Activated gamma-delta T cell treated with Interleukin-2 at 50 U/mL for 16 hours (primary cell): ENCODE measurements at regions not wholly inside any gene's neighbourhood (a gene's known extent, or its start where the extent isn't known, plus 50 kb on each side); places are given as distances from the start of the nearest gene placed in this dataset.

Experiments
- DNase-seq: peaks from one replicate; pipeline ENCODE4 v3.0.0-alpha.2; 2020

GRCh38 chr14:97916100-97916499, 1118.9 kb downstream of the VRK1 start:
- DNase-seq, result no peak

- DNase-seq, result no peak
These were observed 1119.7 kb downstream of the VRK1 start for GRCh38 chr14:97916669-97917568.

- DNase-seq, result no peak
These were observed 1123.0 kb downstream of the VRK1 start for GRCh38 chr14:97920201-97920600.

- DNase-seq, result no peak
These were observed 1124.1 kb downstream of the VRK1 start for GRCh38 chr14:97921296-97921695.

- DNase-seq, result no peak
These were observed 1127.9 kb downstream of the VRK1 start for GRCh38 chr14:97924922-97925613.

GRCh38 chr14:97930166-97930565, 1133.0 kb downstream of the VRK1 start:
- DNase-seq, result no peak

GRCh38 chr14:97931273-97931672, 1134.1 kb downstream of the VRK1 start:
- no peak for DNase-seq

GRCh38 chr14:97942921-97943320, 1145.7 kb downstream of the VRK1 start:
- no peak for DNase-seq

- no peak for DNase-seq
These were observed 1146.4 kb downstream of the VRK1 start for GRCh38 chr14:97943619-97944018.

GRCh38 chr14:97944380-97944779, 1147.2 kb downstream of the VRK1 start:
- DNase-seq, result no peak

GRCh38 chr14:97945631-97946030, 1148.4 kb downstream of the VRK1 start:
- no peak for DNase-seq

GRCh38 chr14:97946240-97946639, 1149.1 kb downstream of the VRK1 start:
- no peak for DNase-seq

- no peak for DNase-seq
These were observed 1149.5 kb downstream of the VRK1 start for GRCh38 chr14:97946641-97947040.

GRCh38 chr14:97948841-97949240, 1151.7 kb downstream of the VRK1 start:
- DNase-seq, result no peak

- DNase-seq, result no peak
These were observed 1159.6 kb downstream of the VRK1 start for GRCh38 chr14:97956581-97957340.

GRCh38 chr14:97959251-97959650, 1162.1 kb downstream of the VRK1 start:
- no peak for DNase-seq

GRCh38 chr14:97960436-97960835, 1163.3 kb downstream of the VRK1 start:
- no peak for DNase-seq

- DNase-seq, result no peak
These were observed 1173.0 kb downstream of the VRK1 start for GRCh38 chr14:97970222-97970621.

GRCh38 chr14:97975216-97975615, 1178.0 kb downstream of the VRK1 start:
- DNase-seq, result no peak

- no peak for DNase-seq
These were observed 1178.8 kb downstream of the VRK1 start for GRCh38 chr14:97975962-97976361.

- no peak for DNase-seq
These were observed 1179.7 kb downstream of the VRK1 start for GRCh38 chr14:97976861-97977260.

GRCh38 chr14:97977651-97978261, 1180.6 kb downstream of the VRK1 start:
- peak; percentile 64 for DNase-seq

GRCh38 chr14:97978341-97978740, 1181.2 kb downstream of the VRK1 start:
- DNase-seq, result peak; percentile 66
